Right forelimb (tissue), 1 donor: ENCODE measurements at regions not wholly inside any gene's neighbourhood (a gene's known extent, or its start where the extent isn't known, plus 50 kb on each side); places are given as distances from the start of the nearest gene placed in this dataset.

Experiments
- DNase-seq: peaks from one replicate; pipeline ENCODE4 v3.0.0-alpha.2; 2018

- DNase-seq, result no peak
Observed at GRCh38 chr6:12423832-12424231, 133.7 kb downstream of the EDN1 start.

DNA sequence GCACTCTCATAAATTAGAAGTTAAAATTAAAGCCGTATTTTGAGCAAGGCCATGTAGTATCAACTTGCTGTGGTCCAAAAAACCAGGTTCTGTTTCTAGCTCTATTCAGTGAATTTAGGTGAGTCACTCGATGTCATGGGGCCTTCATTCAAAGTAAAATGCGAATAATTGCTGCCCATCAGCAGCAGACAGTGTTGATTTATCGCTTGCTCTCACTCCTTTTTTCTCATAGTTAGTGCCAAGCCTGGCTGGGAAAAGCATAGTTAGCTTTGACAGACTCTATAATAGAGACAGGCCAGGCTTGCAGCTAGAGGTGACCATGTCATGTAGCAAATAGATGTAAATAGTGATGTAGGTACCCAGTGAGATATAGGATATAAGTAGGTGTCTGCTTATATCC, 136.0 kb downstream of the EDN1 start:
- DNase-seq, result no peak

DNA sequence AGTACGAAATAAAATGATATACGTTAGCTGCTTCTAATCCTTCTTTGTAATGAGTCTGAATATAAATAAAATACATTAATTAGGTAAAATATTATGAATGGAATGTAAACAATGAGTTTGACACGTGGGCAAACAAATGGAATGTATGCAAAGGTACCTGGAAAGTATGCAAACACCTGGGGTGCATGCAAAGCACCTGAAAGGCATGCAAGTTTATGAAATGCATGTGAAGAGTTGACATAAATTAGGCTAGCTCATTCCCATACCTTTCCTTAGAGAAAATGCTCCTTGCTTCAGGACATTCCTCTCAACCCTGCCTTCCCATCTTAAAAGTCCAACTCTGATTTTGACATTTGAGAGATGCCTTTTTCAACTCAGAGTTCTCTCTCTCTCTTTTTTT, 140.9 kb downstream of the EDN1 start:
- no peak for DNase-seq

- DNase-seq, result no peak
Observed at GRCh38 chr6:12436224-12436623, 146.1 kb downstream of the EDN1 start.

DNA sequence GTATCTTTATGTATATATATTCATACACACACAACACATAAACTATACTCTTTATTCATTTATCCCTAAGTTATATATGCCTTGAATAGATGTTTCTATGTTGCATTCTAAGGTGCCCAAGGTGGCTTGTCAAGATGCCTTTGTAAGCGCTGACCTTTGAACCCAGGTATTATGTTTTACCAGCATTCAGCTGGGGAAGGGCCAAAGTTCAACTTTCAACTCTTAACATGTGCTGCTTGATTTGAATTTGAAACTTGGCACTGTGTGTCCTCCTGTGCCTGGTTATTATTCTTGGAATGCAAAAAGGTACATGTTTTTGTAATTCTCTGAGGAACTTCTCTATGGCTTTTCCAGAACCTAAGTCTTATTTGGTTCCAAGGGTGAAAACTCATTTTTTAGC, 146.5 kb downstream of the EDN1 start:
- no peak for DNase-seq

DNA sequence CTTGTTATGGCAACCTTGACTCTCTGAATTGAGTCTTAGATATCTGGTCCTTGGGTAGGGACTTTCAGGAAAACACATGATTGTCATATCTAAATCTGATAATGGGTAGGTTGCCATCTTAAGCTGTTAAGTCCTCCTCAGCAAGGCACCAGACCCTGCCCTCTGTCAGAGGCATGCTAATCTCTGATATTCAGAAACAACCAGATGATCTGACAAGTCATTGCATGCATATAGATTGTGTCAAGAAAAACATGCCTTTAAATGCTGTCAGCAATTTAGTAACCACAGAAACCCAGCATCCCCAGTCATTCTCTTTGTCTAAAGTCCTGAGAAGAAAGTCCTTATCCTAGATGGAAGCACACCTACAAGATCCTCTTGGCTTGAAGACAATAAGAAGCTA, 149.1 kb downstream of the EDN1 start:
- DNase-seq, result no peak

GRCh38 chr6:12440981-12441380, 150.8 kb downstream of the EDN1 start:
- DNase-seq, result no peak

DNA sequence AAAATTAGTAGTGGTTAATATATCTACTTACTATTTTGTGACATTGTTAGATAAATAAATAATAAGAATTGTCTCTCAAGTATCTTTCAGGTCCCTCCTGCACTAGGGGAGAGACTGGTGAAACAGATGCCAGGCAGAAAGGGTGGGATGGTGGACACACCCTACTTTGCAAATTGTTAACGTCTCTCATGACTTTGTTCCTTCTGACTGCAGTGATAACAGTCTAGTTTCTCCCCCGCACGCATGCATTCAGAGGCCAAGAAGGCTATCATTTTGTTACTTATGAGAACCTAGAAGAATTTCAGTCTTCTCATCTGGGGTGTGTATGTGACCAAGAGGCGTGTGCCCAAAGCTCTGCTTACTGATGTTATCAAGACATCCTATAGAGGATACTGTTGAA, 152.3 kb downstream of the EDN1 start:
- no peak for DNase-seq

DNA sequence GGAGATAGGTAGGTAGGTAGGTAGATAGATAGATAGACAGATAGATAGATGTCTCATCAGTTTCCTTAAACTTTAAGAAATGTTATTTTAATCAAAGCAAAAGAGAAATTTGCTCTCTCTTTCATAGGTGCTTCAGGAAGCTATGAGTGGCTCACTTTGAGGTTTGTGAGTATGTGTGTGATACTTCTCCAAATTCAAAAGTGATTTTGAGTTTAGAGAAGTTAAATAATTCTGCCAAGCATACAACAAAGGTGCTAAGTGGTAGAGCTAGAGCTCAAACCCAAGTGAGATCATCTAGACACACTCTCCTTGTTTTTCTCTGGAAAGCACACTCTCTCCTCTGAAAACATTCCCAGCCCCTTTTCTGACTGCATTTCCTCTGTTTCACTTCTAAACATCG, 156.2 kb downstream of the EDN1 start:
- DNase-seq, result no peak

DNA sequence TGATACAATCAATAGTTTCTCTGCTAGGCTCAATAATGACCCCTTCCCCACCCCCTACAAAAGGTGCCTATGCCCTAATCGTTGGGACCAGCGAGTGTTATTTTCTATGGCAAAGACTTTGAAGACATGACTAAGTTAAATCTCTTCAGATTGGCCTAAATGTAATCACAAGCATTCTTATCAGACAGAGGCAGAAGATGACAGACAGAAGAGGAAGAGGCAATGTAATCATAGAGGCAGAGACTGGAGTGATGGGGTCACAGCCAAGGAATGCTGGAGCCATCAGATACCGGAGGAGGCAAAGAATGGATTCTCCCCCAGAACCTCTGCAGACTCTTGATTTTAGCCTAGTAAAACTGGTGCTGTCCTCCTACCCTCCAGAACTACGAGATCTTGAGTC, 159.3 kb downstream of the EDN1 start:
- no peak for DNase-seq

GRCh38 chr6:12450467-12450866, 160.3 kb downstream of the EDN1 start:
- no peak for DNase-seq

DNA sequence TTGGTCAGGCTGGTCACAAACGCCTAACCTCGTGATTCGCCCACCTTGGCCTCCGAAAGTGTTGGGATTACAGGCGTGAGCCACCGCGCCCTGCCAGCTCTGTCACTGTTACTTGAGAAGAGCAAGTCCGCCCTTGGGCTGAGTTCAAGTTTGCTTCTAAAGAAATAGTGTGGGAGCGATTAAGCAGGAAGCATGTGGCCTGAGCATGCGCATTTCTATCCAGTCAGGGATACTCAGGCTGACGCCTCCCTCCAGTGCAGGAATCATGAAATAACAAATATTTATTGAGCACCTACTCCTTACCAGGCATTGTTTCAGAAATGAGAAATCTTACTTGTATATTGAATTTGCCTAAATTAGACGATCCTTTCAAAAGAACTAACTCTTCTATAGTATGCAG, 166.2 kb downstream of the EDN1 start:
- no peak for DNase-seq

- DNase-seq, result no peak
Observed at GRCh38 chr6:12457094-12457493, 166.9 kb downstream of the EDN1 start.

- no peak for DNase-seq
Observed at GRCh38 chr6:12458558-12458957, 168.4 kb downstream of the EDN1 start.

- DNase-seq, result no peak
Observed at GRCh38 chr6:12459945-12460661, 169.9 kb downstream of the EDN1 start.

GRCh38 chr6:12467706-12468670, 177.8 kb downstream of the EDN1 start:
- DNase-seq, result no peak

DNA sequence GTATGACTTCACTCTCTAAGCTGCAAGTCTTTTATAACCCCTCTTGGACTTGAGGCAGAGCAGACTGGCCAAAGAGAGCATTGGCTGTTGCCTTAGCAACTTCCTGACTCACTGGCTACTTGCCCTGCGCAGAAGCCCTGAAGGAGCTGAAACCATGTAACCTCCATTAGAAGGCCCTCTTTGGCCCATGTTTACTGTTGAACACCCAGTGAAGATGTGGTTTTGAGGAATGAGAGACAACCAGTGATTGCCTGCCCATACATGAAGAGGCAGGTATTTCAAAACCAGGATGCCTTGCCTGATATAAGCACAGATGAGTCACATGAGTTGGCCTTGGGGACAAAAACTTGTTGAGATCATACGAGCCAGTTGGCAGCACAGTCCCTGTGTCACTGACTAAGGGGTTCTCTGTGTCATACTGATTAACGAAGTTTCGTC, 182.5 kb downstream of the EDN1 start:
- no peak for DNase-seq

- DNase-seq, result no peak
Observed at GRCh38 chr6:12473494-12473893, 183.3 kb downstream of the EDN1 start.

- DNase-seq, result no peak
Observed at GRCh38 chr6:12474167-12475140, 184.3 kb downstream of the EDN1 start.

DNA sequence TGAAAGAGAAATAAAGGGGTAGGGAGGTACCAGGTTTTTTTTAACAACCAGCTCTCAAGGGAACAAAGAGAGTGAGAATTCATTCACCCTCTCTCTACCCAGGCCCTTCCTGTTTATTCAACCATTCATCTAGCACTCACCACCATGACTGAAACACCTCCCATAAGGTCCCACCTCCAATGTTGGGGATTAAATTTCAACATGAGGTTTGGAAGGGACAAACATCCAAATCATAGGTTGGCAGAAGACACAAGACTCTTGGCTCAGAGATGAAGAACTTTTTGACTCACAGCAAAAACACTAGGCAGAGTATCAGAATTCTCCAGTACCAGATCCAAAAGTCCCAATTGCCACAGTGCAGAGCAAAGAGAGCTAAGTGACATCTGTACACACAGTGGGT, 186.3 kb downstream of the EDN1 start:
- DNase-seq, result no peak

DNA sequence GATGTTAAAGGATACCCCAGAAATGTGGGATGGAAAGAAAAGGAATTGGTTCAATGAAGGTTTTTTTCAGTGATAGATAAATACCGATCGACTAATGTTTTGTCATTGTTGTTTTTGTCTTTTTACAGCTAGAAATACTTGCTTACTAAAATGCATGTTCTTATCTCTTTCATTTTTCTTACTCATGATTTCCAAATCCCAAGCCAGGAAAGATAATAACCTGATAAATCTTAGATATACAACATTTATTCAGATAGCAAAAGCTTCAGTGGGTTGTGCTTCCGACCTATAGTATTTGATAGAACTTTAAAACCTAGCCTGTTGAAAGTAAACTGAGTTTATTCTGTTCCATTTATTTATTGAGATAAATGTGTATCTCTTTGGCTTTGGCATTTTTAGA, 187.5 kb downstream of the EDN1 start:
- DNase-seq, result no peak

DNA sequence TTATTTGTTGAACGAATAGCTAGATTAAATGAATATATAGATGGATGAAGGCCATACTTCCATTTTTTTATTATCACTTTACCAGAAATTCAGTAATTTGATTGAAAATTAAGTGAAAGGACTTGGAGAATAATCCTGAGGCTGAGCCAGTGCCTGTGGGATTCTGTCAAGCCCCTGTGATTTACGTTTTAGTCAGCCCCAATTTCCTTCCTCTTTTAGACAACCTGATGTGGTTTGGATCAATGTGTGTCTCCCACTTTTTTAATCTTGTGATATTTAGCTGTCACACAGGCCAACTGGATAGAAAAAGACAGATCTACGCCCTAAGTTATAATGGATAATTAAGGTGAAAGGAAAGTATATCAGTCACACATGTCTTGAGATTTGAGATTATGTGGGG, 188.8 kb downstream of the EDN1 start:
- no peak for DNase-seq

- DNase-seq, result no peak
Observed at GRCh38 chr6:12479451-12479850, 189.3 kb downstream of the EDN1 start.
